ENCODE measurements at regions not wholly inside any gene's neighbourhood (a gene's known extent, or its start where the extent isn't known, plus 50 kb on each side); places are given as distances from the start of the nearest gene placed in this dataset.

GRCh38 chr4:163663454-163664225, 169.2 kb downstream of the TMA16 start:
- Histone ChIP-seq H3K4me1 (ENCODE audit: control insufficient read depth, insufficient read depth, low read length, unreplicated experiment) (no peaks in the 10 kb centered on the region), H3K27ac (ENCODE audit: low read depth, low read length) (no peak overlapping the region), H2AFZ (ENCODE audit: low read length, unreplicated experiment) (no peak overlapping the region)

GRCh38 chr4:163665101-163665500, 170.6 kb downstream of the TMA16 start:
- Histone ChIP-seq H3K4me1 (ENCODE audit: control insufficient read depth, insufficient read depth, low read length, unreplicated experiment) (no peaks in the 10 kb centered on the region), H3K4me3 (ENCODE audit: low read depth, low read length) (no peak overlapping the region), H3K36me3 (ENCODE audit: insufficient read depth, low read length) (no peaks in the 10 kb centered on the region), H3K27me3 (ENCODE audit: insufficient read depth, low read length) (0 out of 2 replicates have a peak, but pooled peaks cover 2% of the 10 kb centered on the region), H2AFZ (ENCODE audit: low read length, unreplicated experiment) (no peak overlapping the region), H3K79me2 (ENCODE audit: control insufficient read depth, insufficient read depth, low read length, unreplicated experiment) (no peaks in the 10 kb centered on the region), H3K27ac (ENCODE audit: low read depth, low read length) (no peak overlapping the region)

More at GRCh38 chr4:163663454-163664225, 169.2 kb downstream of the TMA16 start:
- Histone ChIP-seq H3K27me3 (ENCODE audit: insufficient read depth, low read length) (0 out of 2 replicates have a peak, but pooled peaks cover 1% of the 10 kb centered on the region), H3K4me3 (ENCODE audit: low read depth, low read length) (no peak overlapping the region), H3K79me2 (ENCODE audit: control insufficient read depth, insufficient read depth, low read length, unreplicated experiment) (no peaks in the 10 kb centered on the region), H3K36me3 (ENCODE audit: insufficient read depth, low read length) (no peaks in the 10 kb centered on the region)

- Histone ChIP-seq H3K4me3 (ENCODE audit: low read depth, low read length) (no peak overlapping the region), H3K27me3 (ENCODE audit: insufficient read depth, low read length) (peaks cover 4% of the 10 kb centered on the region; the same call in 1 of the 2 replicates), H3K36me3 (ENCODE audit: insufficient read depth, low read length) (no peaks in the 10 kb centered on the region), H2AFZ (ENCODE audit: low read length, unreplicated experiment) (no peak overlapping the region), H3K4me1 (ENCODE audit: control insufficient read depth, insufficient read depth, low read length, unreplicated experiment) (no peaks in the 10 kb centered on the region), H3K27ac (ENCODE audit: low read depth, low read length) (no peak overlapping the region), H3K79me2 (ENCODE audit: control insufficient read depth, insufficient read depth, low read length, unreplicated experiment) (no peaks in the 10 kb centered on the region)
These were observed 171.2 kb downstream of the TMA16 start for GRCh38 chr4:163665521-163666331.

- Histone ChIP-seq H2AFZ (ENCODE audit: low read length, unreplicated experiment) (no peak overlapping the region), H3K4me3 (ENCODE audit: low read depth, low read length) (no peak overlapping the region), H3K27me3 (ENCODE audit: insufficient read depth, low read length) (peaks cover 10% of the 10 kb centered on the region), H3K79me2 (ENCODE audit: control insufficient read depth, insufficient read depth, low read length, unreplicated experiment) (no peaks in the 10 kb centered on the region), H3K27ac (ENCODE audit: low read depth, low read length) (no peak overlapping the region), H3K4me1 (ENCODE audit: control insufficient read depth, insufficient read depth, low read length, unreplicated experiment) (no peaks in the 10 kb centered on the region), H3K36me3 (ENCODE audit: insufficient read depth, low read length) (no peaks in the 10 kb centered on the region)
These were observed 171.9 kb downstream of the TMA16 start for GRCh38 chr4:163666332-163666873.

- Histone ChIP-seq H2AFZ (ENCODE audit: low read length, unreplicated experiment) (no peak overlapping the region), H3K36me3 (ENCODE audit: insufficient read depth, low read length) (no peaks in the 10 kb centered on the region), H3K4me3 (ENCODE audit: low read depth, low read length) (no peak overlapping the region), H3K27me3 (ENCODE audit: insufficient read depth, low read length) (peaks cover 15% of the 10 kb centered on the region), H3K79me2 (ENCODE audit: control insufficient read depth, insufficient read depth, low read length, unreplicated experiment) (no peaks in the 10 kb centered on the region), H3K27ac (ENCODE audit: low read depth, low read length) (no peak overlapping the region), H3K4me1 (ENCODE audit: control insufficient read depth, insufficient read depth, low read length, unreplicated experiment) (no peaks in the 10 kb centered on the region)
These were observed 178.3 kb downstream of the TMA16 start for GRCh38 chr4:163672751-163673150.

- Histone ChIP-seq H3K79me2 (ENCODE audit: control insufficient read depth, insufficient read depth, low read length, unreplicated experiment) (no peaks in the 10 kb centered on the region), H3K27me3 (ENCODE audit: insufficient read depth, low read length) (peaks cover 12% of the 10 kb centered on the region), H3K36me3 (ENCODE audit: insufficient read depth, low read length) (no peaks in the 10 kb centered on the region), H3K4me3 (ENCODE audit: low read depth, low read length) (no peak overlapping the region), H3K27ac (ENCODE audit: low read depth, low read length) (no peak overlapping the region), H2AFZ (ENCODE audit: low read length, unreplicated experiment) (no peak overlapping the region), H3K4me1 (ENCODE audit: control insufficient read depth, insufficient read depth, low read length, unreplicated experiment) (no peaks in the 10 kb centered on the region)
These were observed 179.6 kb downstream of the TMA16 start for GRCh38 chr4:163673848-163674697.

- H3K4me1 ChIP-seq (ENCODE audit: control insufficient read depth, insufficient read depth, low read length, unreplicated experiment), result no peaks in the 10 kb centered on the region
- no peak overlapping the region for H3K4me3 ChIP-seq (ENCODE audit: low read depth, low read length)
- H3K27me3 ChIP-seq (ENCODE audit: insufficient read depth, low read length), result no peaks in the 10 kb centered on the region
- no peaks in the 10 kb centered on the region for H3K36me3 ChIP-seq (ENCODE audit: insufficient read depth, low read length)
- H3K27ac ChIP-seq (ENCODE audit: low read depth, low read length), result no peak overlapping the region
- H2AFZ ChIP-seq (ENCODE audit: low read length, unreplicated experiment), result no peak overlapping the region
- H3K79me2 ChIP-seq (ENCODE audit: control insufficient read depth, insufficient read depth, low read length, unreplicated experiment), result no peaks in the 10 kb centered on the region
These were observed 184.7 kb downstream of the TMA16 start for GRCh38 chr4:163679189-163679588.

GRCh38 chr4:163680386-163681098, 186.1 kb downstream of the TMA16 start:
- H2AFZ ChIP-seq (ENCODE audit: low read length, unreplicated experiment), result no peak overlapping the region
- no peaks in the 10 kb centered on the region for H3K27me3 ChIP-seq (ENCODE audit: insufficient read depth, low read length)
- H3K79me2 ChIP-seq (ENCODE audit: control insufficient read depth, insufficient read depth, low read length, unreplicated experiment), result no peaks in the 10 kb centered on the region
- no peak overlapping the region for H3K4me3 ChIP-seq (ENCODE audit: low read depth, low read length)
- H3K4me1 ChIP-seq (ENCODE audit: control insufficient read depth, insufficient read depth, low read length, unreplicated experiment), result no peaks in the 10 kb centered on the region
- no peaks in the 10 kb centered on the region for H3K36me3 ChIP-seq (ENCODE audit: insufficient read depth, low read length)
- H3K27ac ChIP-seq (ENCODE audit: low read depth, low read length), result no peak overlapping the region

GRCh38 chr4:163681208-163681821, 186.8 kb downstream of the TMA16 start:
- no peak overlapping the region for H3K4me3 ChIP-seq (ENCODE audit: low read depth, low read length)
- H3K79me2 ChIP-seq (ENCODE audit: control insufficient read depth, insufficient read depth, low read length, unreplicated experiment), result no peaks in the 10 kb centered on the region
- H3K27ac ChIP-seq (ENCODE audit: low read depth, low read length), result no peak overlapping the region
- H3K4me1 ChIP-seq (ENCODE audit: control insufficient read depth, insufficient read depth, low read length, unreplicated experiment), result no peaks in the 10 kb centered on the region
- no peaks in the 10 kb centered on the region for H3K36me3 ChIP-seq (ENCODE audit: insufficient read depth, low read length)
- no peak overlapping the region for H2AFZ ChIP-seq (ENCODE audit: low read length, unreplicated experiment)
- no peaks in the 10 kb centered on the region for H3K27me3 ChIP-seq (ENCODE audit: insufficient read depth, low read length)

Data from ACC112 (cell line).